CD4-positive, alpha-beta T cell treated with Interleukin-12 subunit alpha and Interleukin-12 subunit beta, for 1 hour (primary cell): ENCODE measurements at regions not wholly inside any gene's neighbourhood (a gene's known extent, or its start where the extent isn't known, plus 50 kb on each side); places are given as distances from the start of the nearest gene placed in this dataset.
"Not testable (repeated sequence)": the region's sequence is repeated elsewhere in the genome, so short reads cannot be mapped to it uniquely, and the experiment has no call there.

Experiments
- DNase-seq: peaks from one replicate; pipeline ENCODE4 v3.0.0-alpha.2; 2020

GRCh38 chr3:153221748-153222162 is 59.7 kb downstream of the RAP2B start:
- DNase-seq: peak; percentile 90

- DNase-seq: not testable (repeated sequence)
Measured at GRCh38 chr3:153226877-153227276, 64.9 kb downstream of the RAP2B start.

- not testable (repeated sequence) for DNase-seq
Measured at GRCh38 chr3:153230427-153230826, 68.4 kb downstream of the RAP2B start.

- DNase-seq: not testable (repeated sequence)
Measured at GRCh38 chr3:153231245-153231644, 69.2 kb downstream of the RAP2B start.

GRCh38 chr3:153232050-153232752 is 70.2 kb downstream of the RAP2B start:
- DNase-seq: not testable (repeated sequence)

- no peak for DNase-seq
Measured at GRCh38 chr3:153232851-153233271, 70.8 kb downstream of the RAP2B start.

- DNase-seq: no peak
Measured at GRCh38 chr3:153233986-153234385, 72.0 kb downstream of the RAP2B start.

- DNase-seq: peak; percentile 37
Measured at GRCh38 chr3:153242896-153243295, 80.9 kb downstream of the RAP2B start.

GRCh38 chr3:153244961-153245360 is 82.9 kb downstream of the RAP2B start:
- DNase-seq: no peak

- DNase-seq: no peak
Measured at GRCh38 chr3:153245661-153246060, 83.6 kb downstream of the RAP2B start.

- DNase-seq: no peak
Measured at GRCh38 chr3:153246331-153246730, 84.3 kb downstream of the RAP2B start.

- DNase-seq: no peak
Measured at GRCh38 chr3:153246806-153247205, 84.8 kb downstream of the RAP2B start.

- no peak for DNase-seq
Measured at GRCh38 chr3:153247331-153248330, 85.6 kb downstream of the RAP2B start.

- DNase-seq: not testable (repeated sequence)
Measured at GRCh38 chr3:153248835-153249234, 86.8 kb downstream of the RAP2B start.

GRCh38 chr3:153249906-153250305 is 87.9 kb downstream of the RAP2B start:
- DNase-seq: no peak

GRCh38 chr3:153250446-153250845 is 88.4 kb downstream of the RAP2B start:
- no peak for DNase-seq

- DNase-seq: no peak
Measured at GRCh38 chr3:153252963-153253362, 90.9 kb downstream of the RAP2B start.

GRCh38 chr3:153254361-153254760 is 92.3 kb downstream of the RAP2B start:
- DNase-seq: no peak

GRCh38 chr3:153257673-153258351 is 95.8 kb downstream of the RAP2B start:
- no peak for DNase-seq

GRCh38 chr3:153259956-153260355 is 97.9 kb downstream of the RAP2B start:
- DNase-seq: no peak

- DNase-seq: no peak
Measured at GRCh38 chr3:153260681-153261080, 98.7 kb downstream of the RAP2B start.

- no peak for DNase-seq
Measured at GRCh38 chr3:153266619-153267018, 104.6 kb downstream of the RAP2B start.
